Activated CD4-positive, alpha-beta memory T cell treated with anti-CD3 and anti-CD28 coated beads for 36 hours (primary cell): ENCODE measurements at regions not wholly inside any gene's neighbourhood (a gene's known extent, or its start where the extent isn't known, plus 50 kb on each side); places are given as distances from the start of the nearest gene placed in this dataset.
"Not testable (repeated sequence)": the region's sequence is repeated elsewhere in the genome, so short reads cannot be mapped to it uniquely, and the experiment has no call there.

ENCODE experiments used
- CTCF ChIA-PET: fragments of 350-600 bp; sonication (Branson Sonifier 250); formaldehyde crosslinking; loops from one replicate; lab custom pipeline; 2021; ENCODE audit warnings: antibody characterized with exemption, inconsistent platforms; lab: Charles Lee
- POLR2A ChIA-PET: fragments of 350-600 bp; sonication (Branson Sonifier 250); formaldehyde crosslinking; loops from one replicate; lab custom pipeline; 2021; ENCODE audit warnings: antibody characterized with exemption; lab: Charles Lee
- DNase-seq: peaks from one replicate; pipeline ENCODE4 v3.0.0-alpha.2; 2020
- H3K27ac Mint-ChIP-seq: one replicate; pipeline ENCODE4 v1.8.0; 2021; ENCODE audit warnings: mixed read lengths
- H3K27me3 Mint-ChIP-seq: one replicate; pipeline ENCODE4 v1.8.0; 2021; ENCODE audit warnings: mixed read lengths
- H3K36me3 Mint-ChIP-seq: one replicate; pipeline ENCODE4 v1.8.0; 2021; ENCODE audit warnings: mixed read lengths
- H3K4me1 Mint-ChIP-seq: one replicate; pipeline ENCODE4 v1.8.0; 2021; ENCODE audit warnings: low read depth, mixed read lengths
- H3K4me3 Mint-ChIP-seq: one replicate; pipeline ENCODE4 v1.8.0; 2021; ENCODE audit warnings: mild to moderate bottlenecking, mixed read lengths
- H3K9me3 Mint-ChIP-seq: one replicate; pipeline ENCODE4 v1.8.0; 2021; ENCODE audit warnings: mixed read lengths
- intact Hi-C: fragments of 100-400 bp; cut with micrococcal nuclease; formaldehyde crosslinking; loops from one replicate; pipeline ENCODE4 v1.15.1; 2023

DNA sequence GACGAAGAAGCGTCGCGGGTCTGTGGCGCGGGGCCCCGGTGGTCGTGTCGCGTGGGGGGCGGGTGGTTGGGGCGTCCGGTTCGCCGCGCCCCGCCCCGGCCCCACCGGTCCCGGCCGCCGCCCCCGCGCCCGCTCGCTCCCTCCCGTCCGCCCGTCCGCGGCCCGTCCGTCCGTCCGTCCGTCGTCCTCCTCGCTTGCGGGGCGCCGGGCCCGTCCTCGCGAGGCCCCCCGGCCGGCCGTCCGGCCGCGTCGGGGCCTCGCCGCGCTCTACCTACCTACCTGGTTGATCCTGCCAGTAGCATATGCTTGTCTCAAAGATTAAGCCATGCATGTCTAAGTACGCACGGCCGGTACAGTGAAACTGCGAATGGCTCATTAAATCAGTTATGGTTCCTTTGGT lies 1533.5 kb upstream of the TPTE start:
- CTCF ChIA-PET, DNase-seq, POLR2A ChIA-PET, H3K27ac Mint-ChIP-seq, intact Hi-C loops, H3K4me3 Mint-ChIP-seq, H3K4me1 Mint-ChIP-seq, H3K36me3 Mint-ChIP-seq: not testable (repeated sequence)
- Mint-ChIP-seq H3K27me3 (peaks cover 29% of the 10 kb centered on the region), H3K9me3 (peaks cover 16% of the 10 kb centered on the region)

DNA sequence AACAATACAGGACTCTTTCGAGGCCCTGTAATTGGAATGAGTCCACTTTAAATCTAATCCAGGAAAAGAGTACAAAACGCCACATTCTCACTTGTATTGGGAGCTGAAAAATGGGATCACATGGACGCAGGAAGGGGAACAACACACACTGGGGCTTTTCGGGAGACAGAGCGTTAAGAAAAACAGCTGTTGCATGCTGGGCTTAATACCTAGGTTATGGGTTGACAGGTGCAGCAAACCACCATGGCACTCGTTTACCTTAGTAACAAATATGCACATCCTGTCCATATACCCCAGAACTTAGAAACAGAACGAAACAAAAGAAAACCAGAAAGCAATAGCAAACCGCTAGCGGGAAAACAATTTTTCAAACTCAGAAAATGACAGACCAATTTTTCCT lies 1532.7 kb upstream of the TPTE start:
- intact Hi-C loops = no loop called here
- DNase-seq = no peak
- Mint-ChIP-seq H3K27ac (no peak overlapping the region), H3K36me3 (no peaks in the 10 kb centered on the region), H3K9me3 (peaks cover 16% of the 10 kb centered on the region), H3K27me3 (peaks cover 36% of the 10 kb centered on the region), H3K4me3 (no peak overlapping the region), H3K4me1 (no peaks in the 10 kb centered on the region)
- ChIA-PET CTCF (no interaction called here), POLR2A (no interaction called here)

DNA sequence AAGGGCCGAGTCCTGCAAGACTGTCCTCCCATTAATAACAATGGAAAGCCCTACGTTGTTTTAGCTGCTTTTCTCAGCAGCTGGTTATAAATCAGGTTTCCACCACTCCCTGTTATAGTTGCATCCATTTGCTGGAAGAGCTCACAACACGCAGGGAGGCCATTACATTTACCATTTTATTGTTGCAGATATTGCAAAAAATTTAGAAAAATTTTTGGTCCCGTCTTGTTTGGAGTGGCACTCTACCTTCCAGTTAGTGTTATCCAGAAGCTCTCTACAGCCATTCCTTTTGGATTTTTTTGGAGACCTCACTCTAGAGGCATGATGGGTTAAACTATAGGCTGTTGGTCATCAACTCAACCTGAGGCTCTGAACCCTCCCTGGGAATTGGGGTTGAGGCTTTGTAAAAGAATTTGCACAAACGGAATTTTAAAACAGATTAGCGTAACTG lies 1532.1 kb upstream of the TPTE start:
- H3K27me3 Mint-ChIP-seq = peaks cover 40% of the 10 kb centered on the region

DNA sequence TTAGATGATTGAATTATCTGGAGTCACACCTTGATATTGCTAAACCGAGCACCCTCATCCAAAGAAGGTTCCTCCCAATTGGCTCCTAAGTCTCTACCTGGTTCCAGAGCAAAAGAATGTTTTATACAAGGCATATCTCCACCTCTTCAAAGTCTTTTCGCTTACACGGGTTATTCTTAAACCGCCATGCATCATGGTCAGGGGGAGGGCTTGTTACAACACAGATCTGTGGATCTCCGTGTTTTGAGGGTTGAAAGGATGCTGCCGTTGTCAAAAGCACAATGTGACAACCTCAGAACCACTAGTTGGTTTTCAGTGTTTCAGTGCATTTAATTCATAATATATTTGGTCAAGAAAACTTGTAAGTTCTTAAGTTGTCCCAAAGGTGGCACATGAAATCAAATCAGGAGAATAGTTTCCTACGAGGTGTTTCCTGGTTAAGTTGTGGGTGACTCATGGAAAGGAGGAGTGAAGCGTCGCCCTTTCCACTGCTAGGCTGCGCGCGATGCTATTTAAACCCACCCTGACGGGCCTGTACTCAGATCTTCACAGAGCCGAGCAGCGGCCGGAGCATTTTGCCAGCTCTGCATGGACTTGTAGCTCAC lies 1531.6 kb upstream of the TPTE start:
- Mint-ChIP-seq H3K27me3 (peaks cover 44% of the 10 kb centered on the region), H3K36me3 (no peaks in the 10 kb centered on the region), H3K9me3 (peaks cover 19% of the 10 kb centered on the region), H3K4me1 (no peaks in the 10 kb centered on the region), H3K4me3 (no peak overlapping the region), H3K27ac (no peak overlapping the region)
- no peak for DNase-seq
- intact Hi-C loops = no loop called here
- ChIA-PET POLR2A (no interaction called here), CTCF (no interaction called here)

More for the DNA sequence above, 1532.1 kb upstream of the TPTE start:
- intact Hi-C loops = no loop called here
- no peaks in the 10 kb centered on the region for H3K4me1 Mint-ChIP-seq
- H3K27ac Mint-ChIP-seq = no peak overlapping the region
- H3K4me3 Mint-ChIP-seq = no peak overlapping the region
- H3K36me3 Mint-ChIP-seq = no peaks in the 10 kb centered on the region
- ChIA-PET CTCF (no interaction called here), POLR2A (no interaction called here)
- H3K9me3 Mint-ChIP-seq = peaks cover 19% of the 10 kb centered on the region
- DNase-seq = no peak

DNA sequence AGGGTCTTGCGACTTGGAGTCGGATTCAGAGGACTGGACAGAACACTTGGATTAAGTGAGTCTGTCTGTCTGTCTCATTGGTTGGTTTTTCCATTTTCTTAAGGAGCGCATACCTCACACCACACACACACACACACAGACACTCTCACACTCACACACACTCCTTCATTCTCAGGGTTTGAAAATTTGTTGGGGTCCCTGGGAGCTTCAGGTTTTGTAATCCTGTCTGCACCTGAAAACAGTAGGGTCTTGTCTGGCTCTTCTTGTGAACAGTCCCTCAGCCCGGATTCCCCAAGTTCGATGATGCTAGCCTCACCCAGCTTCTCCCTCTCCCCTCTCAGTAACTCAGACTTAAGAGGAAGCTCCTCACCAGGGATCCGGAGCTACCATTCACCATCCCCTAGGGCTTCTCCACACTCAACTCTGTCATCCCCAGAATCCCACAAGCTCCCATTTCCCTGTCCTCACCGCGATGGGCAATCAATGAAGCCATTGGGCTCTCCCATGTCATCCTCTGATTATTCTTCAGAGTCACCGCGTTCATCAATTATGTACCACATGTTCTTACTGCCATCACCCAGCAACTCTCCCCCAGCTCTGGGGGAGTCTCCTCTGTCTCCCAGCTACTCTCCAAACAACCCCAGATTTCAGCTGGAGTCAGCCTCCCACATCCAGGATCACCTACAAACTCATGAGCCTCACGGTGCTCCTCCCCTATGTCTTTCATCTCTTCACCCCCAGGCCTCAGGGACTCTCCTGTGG lies 1530.9 kb upstream of the TPTE start:
- POLR2A ChIA-PET = no interaction called here
- no peak overlapping the region for H3K27ac Mint-ChIP-seq
- intact Hi-C loops = no loop called here
- no peak overlapping the region for H3K4me3 Mint-ChIP-seq
- H3K36me3 Mint-ChIP-seq = no peaks in the 10 kb centered on the region
- no peak for DNase-seq
- H3K9me3 Mint-ChIP-seq = peaks cover 19% of the 10 kb centered on the region
- peaks cover 46% of the 10 kb centered on the region for H3K27me3 Mint-ChIP-seq
- CTCF ChIA-PET = no interaction called here
- no peaks in the 10 kb centered on the region for H3K4me1 Mint-ChIP-seq

DNA sequence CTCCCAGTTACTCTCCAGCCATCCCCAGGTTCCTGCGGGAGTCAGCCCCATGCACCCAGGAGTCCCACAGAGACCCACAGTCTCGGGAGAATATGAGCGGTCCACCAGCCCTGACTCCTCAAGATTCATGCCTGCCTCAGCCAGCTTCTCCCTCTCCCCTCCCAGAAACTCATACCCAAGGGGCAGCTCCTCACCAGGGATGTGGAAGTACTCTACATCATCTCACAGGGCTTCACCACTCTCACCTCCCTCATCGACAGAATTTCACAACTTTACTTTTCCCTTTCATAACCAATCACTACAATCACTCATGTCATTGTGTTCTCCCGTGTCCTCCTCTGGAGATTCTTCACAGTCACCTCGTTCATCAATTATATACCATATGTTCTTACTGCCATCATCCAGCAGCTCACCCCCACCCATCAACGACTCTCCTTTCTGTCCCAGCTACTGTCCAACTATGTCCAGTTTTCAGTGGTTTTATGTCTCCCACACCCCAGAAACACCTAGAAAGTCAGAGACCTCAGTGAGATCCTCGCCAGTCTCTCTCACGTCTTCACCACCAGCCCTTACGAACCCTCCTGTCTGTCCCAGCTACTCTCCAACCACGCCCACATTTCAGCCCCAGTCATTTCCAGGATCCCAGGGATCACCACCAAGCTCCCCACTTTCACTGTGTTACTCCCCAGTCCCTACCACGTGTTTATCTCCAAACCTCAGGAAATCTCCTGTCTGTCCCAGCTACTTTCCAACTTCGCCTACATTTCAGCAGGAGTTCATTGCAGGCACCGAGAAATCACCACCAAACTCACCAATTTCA lies 1530.1 kb upstream of the TPTE start:
- H3K36me3 Mint-ChIP-seq = no peaks in the 10 kb centered on the region
- no peak overlapping the region for H3K4me3 Mint-ChIP-seq
- ChIA-PET POLR2A (no interaction called here), CTCF (no interaction called here)
- no peaks in the 10 kb centered on the region for H3K4me1 Mint-ChIP-seq
- no peak for DNase-seq
- peaks cover 19% of the 10 kb centered on the region for H3K9me3 Mint-ChIP-seq
- intact Hi-C loops = no loop called here
- no peak overlapping the region for H3K27ac Mint-ChIP-seq
- peaks cover 47% of the 10 kb centered on the region for H3K27me3 Mint-ChIP-seq

DNA sequence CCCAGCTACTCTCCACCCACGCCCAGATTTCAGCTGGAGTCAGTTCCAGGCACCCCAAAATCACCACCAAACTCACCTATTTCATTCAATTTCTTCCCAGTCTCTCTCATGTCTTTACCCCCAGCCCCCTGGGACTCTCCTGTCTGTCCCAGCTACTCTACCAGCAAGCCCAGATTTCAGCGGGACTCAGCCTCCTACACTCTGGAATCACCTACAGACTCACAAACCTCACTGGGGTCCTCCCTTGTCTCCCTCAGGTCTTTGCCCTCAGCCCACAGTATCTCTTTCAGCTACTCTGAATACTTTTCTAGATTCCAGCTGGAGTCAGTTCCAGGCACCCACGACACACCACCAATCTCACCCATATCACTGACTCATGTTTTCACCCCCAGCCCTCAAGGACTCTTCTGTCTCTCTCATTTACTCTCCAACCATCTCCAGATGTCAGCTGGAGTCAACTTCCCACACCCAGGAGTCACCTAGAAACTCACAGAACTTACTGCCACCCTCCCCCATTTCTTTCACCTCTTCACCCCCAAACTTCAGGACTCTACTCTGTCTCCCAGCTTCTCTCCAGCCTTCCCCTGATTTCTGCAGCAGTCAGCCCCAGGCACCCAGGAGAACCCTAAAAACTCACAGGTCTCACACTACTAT lies 1529.3 kb upstream of the TPTE start:
- Mint-ChIP-seq H3K4me1 (no peaks in the 10 kb centered on the region), H3K4me3 (no peak overlapping the region), H3K9me3 (peaks cover 19% of the 10 kb centered on the region), H3K36me3 (no peaks in the 10 kb centered on the region), H3K27me3 (peaks cover 48% of the 10 kb centered on the region), H3K27ac (no peak overlapping the region)
- intact Hi-C loops = no loop called here
- POLR2A ChIA-PET = no interaction called here
- DNase-seq = no peak
- CTCF ChIA-PET = no interaction called here

DNA sequence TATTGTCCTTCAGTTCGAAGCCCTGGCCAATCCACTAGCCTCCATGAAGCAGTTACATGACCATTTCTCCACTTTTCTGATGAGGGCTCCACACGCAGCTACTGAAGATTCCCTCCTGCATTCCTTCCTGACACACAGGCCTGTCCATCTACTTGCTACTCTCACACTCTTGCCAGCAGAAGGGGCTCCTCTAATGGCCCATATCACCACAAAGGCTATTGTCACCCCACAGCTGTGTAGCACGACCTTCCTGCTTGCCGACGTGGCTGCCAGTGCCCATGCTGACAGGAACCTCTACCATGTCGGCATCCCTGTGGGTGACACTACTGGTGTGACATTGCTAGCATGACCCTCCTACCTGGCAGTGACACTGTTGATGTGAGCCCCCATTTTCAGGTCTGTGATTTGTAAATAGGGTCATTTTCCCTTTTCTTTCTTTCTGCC lies 1528.6 kb upstream of the TPTE start:
- H3K4me3 Mint-ChIP-seq = no peak overlapping the region
- peaks cover 19% of the 10 kb centered on the region for H3K9me3 Mint-ChIP-seq
- intact Hi-C loops = no loop called here
- no peaks in the 10 kb centered on the region for H3K36me3 Mint-ChIP-seq
- POLR2A ChIA-PET = no interaction called here
- CTCF ChIA-PET = no interaction called here
- H3K4me1 Mint-ChIP-seq = no peaks in the 10 kb centered on the region
- H3K27me3 Mint-ChIP-seq = peaks cover 48% of the 10 kb centered on the region
- no peak overlapping the region for H3K27ac Mint-ChIP-seq
- DNase-seq = no peak

DNA sequence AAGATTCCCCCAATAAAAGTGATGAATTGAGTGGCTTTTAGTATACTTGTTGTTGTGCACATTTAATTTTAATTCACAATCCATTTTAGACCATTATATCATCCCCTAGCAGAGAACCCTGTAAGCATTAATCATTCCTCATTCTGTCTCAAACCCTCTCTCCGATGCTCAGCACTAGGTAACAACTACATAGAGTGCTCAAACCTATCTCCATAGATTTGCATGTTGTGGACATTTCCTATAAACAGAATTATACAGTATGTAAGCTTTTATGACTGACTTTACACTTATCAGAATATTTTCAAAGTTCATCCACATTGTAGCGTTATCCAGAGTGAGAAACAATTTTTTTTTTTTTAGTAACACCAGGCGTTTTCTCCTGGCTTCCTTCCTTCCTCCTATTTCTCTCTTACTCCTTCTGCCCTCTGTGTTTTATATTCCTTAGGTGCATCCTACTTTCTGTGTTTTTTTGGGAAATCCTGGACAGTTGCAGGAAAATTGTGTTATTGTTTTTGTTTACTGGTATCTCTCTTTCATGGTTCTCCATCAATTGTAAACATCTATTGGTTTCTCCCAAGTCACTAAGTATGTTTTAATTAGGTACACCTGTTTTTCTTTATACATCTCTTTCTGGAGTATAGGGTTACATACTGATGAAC lies 1528.0 kb upstream of the TPTE start:
- Mint-ChIP-seq H3K27me3 (peaks cover 48% of the 10 kb centered on the region), H3K4me3 (no peak overlapping the region), H3K36me3 (no peaks in the 10 kb centered on the region), H3K9me3 (peaks cover 19% of the 10 kb centered on the region), H3K27ac (no peak overlapping the region), H3K4me1 (no peaks in the 10 kb centered on the region)
- intact Hi-C loops = no loop called here
- ChIA-PET POLR2A (no interaction called here), CTCF (no interaction called here)
- no peak for DNase-seq

DNA sequence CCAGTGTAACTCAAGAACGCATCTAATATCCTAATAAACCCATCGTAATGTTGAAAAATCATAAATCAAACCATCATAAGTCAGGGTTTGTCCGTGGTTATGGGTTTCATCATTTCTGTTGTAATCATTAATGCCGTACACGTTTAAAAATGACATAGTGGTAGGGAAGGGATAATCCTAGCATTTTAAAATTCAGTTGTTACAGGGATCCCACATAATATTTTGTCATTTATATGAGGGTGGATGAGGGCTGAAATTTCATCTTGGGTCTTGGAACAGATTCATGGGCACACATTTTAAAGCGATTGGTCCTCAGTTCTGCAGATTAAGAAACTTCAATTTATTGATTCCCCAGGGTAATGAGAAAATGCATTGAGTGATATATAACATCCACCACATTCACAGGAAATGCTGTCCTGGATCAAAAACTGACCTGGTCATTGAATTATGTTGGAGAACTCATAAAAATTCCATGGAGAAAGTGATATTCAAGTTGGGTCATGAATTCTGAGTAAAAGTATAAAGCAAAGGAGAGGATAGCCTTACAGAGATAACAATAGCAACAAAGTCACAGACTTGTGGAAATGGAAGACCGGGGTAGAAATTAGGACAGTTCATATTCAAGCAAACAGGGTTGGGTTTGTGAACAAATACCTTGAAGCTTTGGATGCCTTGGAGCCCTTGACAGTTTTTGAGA lies 1527.3 kb upstream of the TPTE start:
- peaks cover 46% of the 10 kb centered on the region for H3K27me3 Mint-ChIP-seq
- H3K4me3 Mint-ChIP-seq = no peak overlapping the region
- H3K27ac Mint-ChIP-seq = no peak overlapping the region

DNA sequence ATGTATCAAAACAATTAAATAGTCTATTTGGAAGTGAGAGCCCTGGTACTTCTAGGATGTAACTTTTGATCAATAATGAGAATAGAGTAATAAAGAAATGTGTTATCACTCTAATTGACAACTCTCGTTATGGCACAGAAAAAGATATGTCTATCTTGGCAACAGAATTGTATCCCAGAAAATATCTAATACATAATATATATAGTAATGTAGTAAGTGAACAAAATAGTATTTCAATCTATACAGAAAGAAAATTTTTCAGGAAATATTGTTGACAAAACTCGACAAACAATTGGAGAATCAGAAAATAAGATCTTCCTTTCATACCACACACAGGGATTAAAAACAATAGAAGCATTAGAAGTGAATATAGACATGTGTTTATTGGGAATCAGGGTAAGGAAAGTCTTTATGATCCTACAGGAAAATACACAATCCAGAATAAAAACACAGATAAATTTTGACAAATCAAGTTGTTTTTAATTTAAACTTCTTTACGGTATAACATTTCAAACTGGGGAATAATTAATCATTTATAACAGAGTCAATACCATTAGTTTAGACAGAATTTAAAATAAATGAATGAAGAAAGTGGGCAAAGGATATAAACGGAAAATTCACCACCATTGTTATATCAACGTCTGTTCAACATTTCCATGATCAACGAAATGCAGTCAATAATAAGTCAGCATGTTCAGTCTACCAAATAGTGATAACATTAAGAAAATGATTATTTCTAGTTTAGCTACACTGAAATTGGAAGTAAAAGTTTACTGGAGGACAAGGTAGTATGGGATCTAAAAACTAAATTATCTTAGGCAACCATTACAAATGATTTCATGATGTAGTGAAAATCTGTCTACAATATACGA lies 1526.5 kb upstream of the TPTE start:
- H3K27me3 Mint-ChIP-seq = peaks cover 45% of the 10 kb centered on the region
- DNase-seq = no peak
- peaks cover 15% of the 10 kb centered on the region for H3K9me3 Mint-ChIP-seq
- H3K27ac Mint-ChIP-seq = no peak overlapping the region
- CTCF ChIA-PET = no interaction called here
- H3K4me1 Mint-ChIP-seq = no peaks in the 10 kb centered on the region
- no peaks in the 10 kb centered on the region for H3K36me3 Mint-ChIP-seq
- H3K4me3 Mint-ChIP-seq = no peak overlapping the region
- POLR2A ChIA-PET = no interaction called here
- intact Hi-C loops = no loop called here

More for the DNA sequence above, 1527.3 kb upstream of the TPTE start:
- CTCF ChIA-PET = no interaction called here
- H3K36me3 Mint-ChIP-seq = no peaks in the 10 kb centered on the region
- no peaks in the 10 kb centered on the region for H3K4me1 Mint-ChIP-seq
- POLR2A ChIA-PET = no interaction called here
- intact Hi-C loops = no loop called here
- H3K9me3 Mint-ChIP-seq = peaks cover 15% of the 10 kb centered on the region
- DNase-seq = no peak
